K562 (cell line): ENCODE measurements at regions not wholly inside any gene's neighbourhood (a gene's known extent, or its start where the extent isn't known, plus 50 kb on each side); places are given as distances from the start of the nearest gene placed in this dataset.

Experiments used
- CUX1 ChIP-seq: fragments of 200-800 bp; sonication (Bioruptor generic); IDR thresholded peaks from 2 replicates; pipeline ENCODE4 v1.6.1; 2016; ENCODE audit warnings: missing genetic modification characterization, missing compliant biosample characterization
- EZH2 ChIP-seq: IDR thresholded peaks from 2 replicates; pipeline ENCODE4 v1.6.1; 2012; ENCODE audit warnings: low read depth, mild to moderate bottlenecking, inconsistent platforms, low read length, borderline replicate concordance
- HDAC2 ChIP-seq: fragments of 450-650 bp; IDR thresholded peaks from 2 replicates; pipeline ENCODE4 v1.6.1; 2016; ENCODE audit warnings: mild to moderate bottlenecking
- HIVEP1 ChIP-seq: fragments of 250-450 bp; sonication (Bioruptor Pico); IDR thresholded peaks from 2 replicates; pipeline ENCODE4 v1.4.0; 2020; ENCODE audit warnings: mild to moderate bottlenecking
- IRF1 ChIP-seq: sonication (generic); formaldehyde crosslinking; IDR thresholded peaks from 2 replicates; pipeline ENCODE4 v1.8.0; 2022; ENCODE audit warnings: missing genetic modification reagents, mild to moderate bottlenecking, borderline replicate concordance
- MXD1 ChIP-seq: fragments of 250-450 bp; sonication (Bioruptor Pico); IDR thresholded peaks from 2 replicates; pipeline ENCODE4 v1.8.0; 2021; ENCODE audit warnings: borderline replicate concordance, mild to moderate bottlenecking, moderate library complexity; ENCODE audit not compliant: poor library complexity, severe bottlenecking
- TRIM24 ChIP-seq, 2 experiments: fragments of 450-650 bp; IDR thresholded peaks; 2 replicates each; pipeline ENCODE4 v1.6.1; 2016

- no peak for TF ChIP-seq EZH2
- TF ChIP-seq HIVEP1 (CRISPR knock-in tag): no peak
- no peak for TF ChIP-seq MXD1 (CRISPR knock-in tag)
- TF ChIP-seq HDAC2: no peak
- no peak for TF ChIP-seq CUX1 (CRISPR knock-in tag)
- TF ChIP-seq IRF1 (CRISPR knock-in tag): no peak
- TF ChIP-seq TRIM24 (IDR thresholded peaks at IDR 0.05): no peak
These were observed 606.9 kb downstream of the FSCB start for GRCh38 chr14:43900173-43900655.
